ENCODE measurements at regions not wholly inside any gene's neighbourhood (a gene's known extent, or its start where the extent isn't known, plus 50 kb on each side); places are given as distances from the start of the nearest gene placed in this dataset.

- TF ChIP-seq CTCF (IDR thresholded peaks at IDR 0.05; ENCODE audit: insufficient read depth, low read length, severe bottlenecking) = no peak
- H3K4me3 ChIP-seq (ENCODE audit: low read depth, low read length) = no peak overlapping the region
- H3K27me3 ChIP-seq (ENCODE audit: control insufficient read depth, insufficient read depth, low read length) = no peaks in the 10 kb centered on the region
- FAIRE-seq = no peak
- H3K36me3 ChIP-seq (ENCODE audit: control insufficient read depth, insufficient read depth, low read length) = no peaks in the 10 kb centered on the region
- DNase-seq (ENCODE audit: low read depth) = no peak
Measured at GRCh38 chr1:212207118-212207517, 78.1 kb upstream of the PPP2R5A start.

GRCh38 chr1:212207822-212208520 is 77.2 kb upstream of the PPP2R5A start:
- TF ChIP-seq CTCF (IDR thresholded peaks at IDR 0.05; ENCODE audit: insufficient read depth, low read length, severe bottlenecking) = no peak
- FAIRE-seq (peak; percentile 28), DNase-seq (ENCODE audit: low read depth) (no peak)

GRCh38 chr1:212208978-212209644 is 76.1 kb upstream of the PPP2R5A start:
- Histone ChIP-seq H3K27me3 (ENCODE audit: control insufficient read depth, insufficient read depth, low read length) (no peaks in the 10 kb centered on the region), H3K4me3 (ENCODE audit: low read depth, low read length) (no peak overlapping the region), H3K36me3 (ENCODE audit: control insufficient read depth, insufficient read depth, low read length) (no peaks in the 10 kb centered on the region)
- DNase-seq (ENCODE audit: low read depth) = no peak
- FAIRE-seq = no peak
- no peak for TF ChIP-seq CTCF (IDR thresholded peaks at IDR 0.05; ENCODE audit: insufficient read depth, low read length, severe bottlenecking)

More at GRCh38 chr1:212207822-212208520, 77.2 kb upstream of the PPP2R5A start:
- Histone ChIP-seq H3K4me3 (ENCODE audit: low read depth, low read length) (no peak overlapping the region), H3K36me3 (ENCODE audit: control insufficient read depth, insufficient read depth, low read length) (no peaks in the 10 kb centered on the region), H3K27me3 (ENCODE audit: control insufficient read depth, insufficient read depth, low read length) (no peaks in the 10 kb centered on the region)

- no peak for DNase-seq (ENCODE audit: low read depth)
- peaks cover 2% of the 10 kb centered on the region for H3K27me3 ChIP-seq (ENCODE audit: control insufficient read depth, insufficient read depth, low read length)
- no peak for FAIRE-seq
- no peaks in the 10 kb centered on the region for H3K36me3 ChIP-seq (ENCODE audit: control insufficient read depth, insufficient read depth, low read length)
- no peak overlapping the region for H3K4me3 ChIP-seq (ENCODE audit: low read depth, low read length)
- no peak for TF ChIP-seq CTCF (IDR thresholded peaks at IDR 0.05; ENCODE audit: insufficient read depth, low read length, severe bottlenecking)
Measured at GRCh38 chr1:212211371-212211770, 73.8 kb upstream of the PPP2R5A start.

GRCh38 chr1:212212343-212212742 is 72.9 kb upstream of the PPP2R5A start:
- no peak for TF ChIP-seq CTCF (IDR thresholded peaks at IDR 0.05; ENCODE audit: insufficient read depth, low read length, severe bottlenecking)
- no peak for FAIRE-seq
- no peak for DNase-seq (ENCODE audit: low read depth)

More at GRCh38 chr1:212212343-212212742, 72.9 kb upstream of the PPP2R5A start:
- peaks cover 2% of the 10 kb centered on the region for H3K27me3 ChIP-seq (ENCODE audit: control insufficient read depth, insufficient read depth, low read length)
- H3K4me3 ChIP-seq (ENCODE audit: low read depth, low read length) = no peak overlapping the region
- H3K36me3 ChIP-seq (ENCODE audit: control insufficient read depth, insufficient read depth, low read length) = no peaks in the 10 kb centered on the region
